K562 (cell line): ENCODE measurements at regions not wholly inside any gene's neighbourhood (a gene's known extent, or its start where the extent isn't known, plus 50 kb on each side); places are given as distances from the start of the nearest gene placed in this dataset.

Experiments used
- ATAC-seq: fragments of 200-7000 bp; cut with Tn5 transposase; 3 replicates; pipeline ENCODE4 v1.9.1; 2020; ENCODE audit warnings: moderate library complexity
- BruUV-seq: library from RNA; stranded (reverse); fragments of 400-500 nt; replicated peaks from 2 replicates; lab custom pipeline; 2021; lab: Mats Ljungman, UMichigan
- CTCF ChIA-PET: fragments of 300-600 bp; formaldehyde crosslinking; extraction: SDS; loops from one replicate; lab custom pipeline; 2021; ENCODE audit warnings: low intra/inter-chr PET ratio; lab: Yijun Ruan, JAX
- POLR2A ChIA-PET: fragments of 300-600, 350-650 bp; sonication (Branson Sonifier 250); formaldehyde crosslinking; extraction: SDS; loops from one replicate; lab custom pipeline; 2021; ENCODE audit warnings: antibody characterized with exemption, inconsistent platforms; lab: Yijun Ruan, JAX
- DNase-seq, 4 experiments: peaks; one replicate each; pipeline versions ENCODE4 v3.0.0 to v3.0.0-alpha.2; 2011 to 2018; ENCODE audit warnings: low spot score in 3 of 4, mixed read lengths in 3 of 4; ENCODE audit errors: extremely low read depth in 1 of 4
- FAIRE-seq: peaks from 2 replicates; lab custom pipeline; 2011; peaks lifted over from hg19 to GRCh38; lab: Jason Lieb, UNC
- H2AFZ ChIP-seq: 2 replicates; pipeline ENCODE4 v1.6.0; 2011; ENCODE audit warnings: low read depth, low read length, control low read depth, inconsistent platforms
- H3K27ac ChIP-seq: fragments of 200-600 bp; 3 replicates; pipeline ENCODE4 v1.8.0; 2011; ENCODE audit warnings: low read depth, mild to moderate bottlenecking, control low read depth, inconsistent platforms, low read length, moderate library complexity, mixed read lengths; ENCODE audit errors: extremely low read depth
- H3K27me3 ChIP-seq, 2 experiments: fragments of 300-600 bp in 1 of 2; 2 replicates in 1 of 2; 3 replicates in 1 of 2; pipeline versions ENCODE4 v1.6.0 to v1.8.0; 2011; ENCODE audit warnings: inconsistent platforms in 2 of 2, low read length in 2 of 2, mild to moderate bottlenecking in 1 of 2, mixed read lengths in 1 of 2, moderate library complexity in 1 of 2; ENCODE audit not compliant: control insufficient read depth in 2 of 2, insufficient read depth in 2 of 2
- H3K36me3 ChIP-seq: fragments of 300-600 bp; 3 replicates; pipeline ENCODE4 v1.8.0; 2011; ENCODE audit warnings: mild to moderate bottlenecking, low read length, inconsistent platforms; ENCODE audit not compliant: control insufficient read depth, insufficient read depth
- H3K4me1 ChIP-seq, 2 experiments: fragments of 200-600 bp in 1 of 2; replicated peaks in 1 of 2; 2 replicates in 1 of 2; 3 replicates in 1 of 2; pipeline versions ENCODE4 v1.5.1 to v1.8.0; 2011; ENCODE audit warnings: inconsistent platforms in 2 of 2, low read length in 2 of 2, mild to moderate bottlenecking in 1 of 2, mixed read lengths in 1 of 2, moderate library complexity in 1 of 2; ENCODE audit not compliant: control insufficient read depth in 2 of 2, insufficient read depth in 2 of 2
- H3K4me2 ChIP-seq: 2 replicates; pipeline ENCODE4 v1.6.1; 2011; ENCODE audit warnings: low read length, control low read depth, inconsistent platforms, mixed read lengths; ENCODE audit not compliant: insufficient read depth
- H3K4me3 ChIP-seq: fragments of 200-600 bp; sonication (generic), shearing (Covaris generic); 2 replicates; pipeline ENCODE4 v1.5.1; 2016; ENCODE audit warnings: control low read depth, inconsistent platforms
- H3K79me2 ChIP-seq: fragments of 200-600 bp; 3 replicates; pipeline ENCODE4 v1.8.0; 2011; ENCODE audit warnings: low read length, inconsistent platforms; ENCODE audit not compliant: control insufficient read depth, insufficient read depth
- H3K9ac ChIP-seq, 2 experiments: 2 replicates each; pipeline versions ENCODE4 v1.6.0 to v1.6.1; 2011; ENCODE audit warnings: low read depth in 2 of 2, low read length in 2 of 2, control low read depth in 1 of 2, inconsistent platforms in 1 of 2, mild to moderate bottlenecking in 1 of 2, mixed read lengths in 1 of 2; ENCODE audit not compliant: insufficient read depth in 1 of 2
- H3K9me1 ChIP-seq: one replicate; pipeline ENCODE4 v1.6.0; 2011; ENCODE audit warnings: inconsistent platforms, mild to moderate bottlenecking, low read length, moderate library complexity; ENCODE audit not compliant: control insufficient read depth, insufficient read depth
- H3K9me3 ChIP-seq: replicated peaks from 2 replicates; pipeline ENCODE4 v1.5.1; 2011; ENCODE audit warnings: low read depth, low read length, inconsistent platforms; ENCODE audit not compliant: control insufficient read depth, insufficient read depth
- H4K20me1 ChIP-seq: replicated peaks from 2 replicates; pipeline ENCODE4 v1.6.1; 2011; ENCODE audit warnings: low read length, inconsistent platforms, mixed read lengths; ENCODE audit not compliant: control insufficient read depth, insufficient read depth
- CXXC5 ChIP-seq: fragments of 250-450 bp; sonication (Bioruptor Pico); IDR thresholded peaks from 2 replicates; pipeline ENCODE4 v1.8.0; 2022; ENCODE audit warnings: inconsistent platforms, mild to moderate bottlenecking, moderate library complexity
- HMBOX1 ChIP-seq: sonication (generic); IDR thresholded peaks from 2 replicates; pipeline ENCODE4 v1.6.1; 2016
- NCOA1 ChIP-seq: fragments of 450-650 bp; IDR thresholded peaks from 2 replicates; pipeline ENCODE4 v1.6.1; 2016; ENCODE audit warnings: low read depth
- TAF1 ChIP-seq: IDR thresholded peaks from 2 replicates; pipeline ENCODE4 v1.6.1; 2011; ENCODE audit warnings: mild to moderate bottlenecking, low read length, moderate library complexity; ENCODE audit not compliant: insufficient read depth, control insufficient read depth, severe bottlenecking; ENCODE audit errors: extremely low read depth
- TSHZ1 ChIP-seq: fragments of 250-450 bp; sonication (Bioruptor Pico); IDR thresholded peaks from 2 replicates; pipeline ENCODE4 v1.4.0; 2020; ENCODE audit warnings: mild to moderate bottlenecking, moderate library complexity
- ZC3H8 ChIP-seq: fragments of 450-650 bp; IDR thresholded peaks from 2 replicates; pipeline ENCODE4 v1.6.1; 2017
- ZNF354B ChIP-seq: fragments of 250-450 bp; sonication (Bioruptor Pico); IDR thresholded peaks from 2 replicates; pipeline ENCODE4 v1.4.0; 2020
- ZNF586 ChIP-seq: fragments of 450-650 bp; formaldehyde crosslinking; conservative IDR thresholded peaks from 2 replicates; pipeline ENCODE4 v1.4.0; 2020; ENCODE audit warnings: mild to moderate bottlenecking, moderate library complexity
- WGBS: fragments of 100-300 bp; shearing (Covaris generic); methylation state at CpG from one replicate; pipeline ENCODE4 v1.1.6; 2016; ENCODE audit warnings: low coverage, mixed read lengths; ENCODE audit not compliant: insufficient coverage; ENCODE audit errors: missing lambda C conversion rate; 5-methylcytosine and 5-hydroxymethylcytosine counted together
- in situ Hi-C: fragments of 300-500 bp; cut with MboI; formaldehyde crosslinking; loops from 4 replicates; pipeline ENCODE4 v1.15.0; 2018; ENCODE audit warnings: inconsistent platforms, mixed read lengths
- intact Hi-C: fragments of 100-400 bp; cut with micrococcal nuclease; formaldehyde crosslinking; loops from 2 replicates; pipeline ENCODE4 v1.14.2; 2022
- TF ChIP-seq, protein P1 (sequence below): fragments of 450-650 bp; formaldehyde crosslinking; IDR thresholded peaks from 2 replicates; pipeline ENCODE4 v1.4.0; 2022; ENCODE audit warnings: missing genetic modification characterization

DNA sequence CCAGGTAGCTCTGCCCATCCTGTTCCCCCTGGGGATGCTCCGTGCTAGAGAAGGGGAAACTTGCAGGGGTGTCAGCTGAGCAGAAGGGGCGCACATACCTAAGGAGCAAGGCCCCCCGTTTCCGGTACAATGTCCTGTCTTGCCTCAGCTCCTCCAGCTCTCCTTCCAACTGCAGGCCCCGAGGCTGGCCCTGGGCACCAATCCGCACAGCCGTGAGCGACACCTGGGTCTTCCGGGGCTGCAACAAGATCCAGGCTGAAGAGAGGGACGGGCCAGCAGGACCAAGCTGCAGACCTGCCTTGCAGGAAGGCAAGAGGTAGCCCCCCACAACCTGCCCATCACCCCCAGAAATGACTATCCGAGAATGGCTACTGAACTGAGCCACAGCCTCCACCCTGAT lies 102.6 kb downstream of the RMI2 start:
- DNase-seq (no peak), ATAC-seq (no peak), FAIRE-seq (no peak)
- Histone ChIP-seq H3K36me3 (no peaks in the 10 kb centered on the region), H3K9me3 (no peaks in the 10 kb centered on the region), H3K4me1 (no peaks in the 10 kb centered on the region; a peak in 1 of 5 replicates), H3K4me2 (no peak overlapping the region), H3K4me3 (no peak overlapping the region), H3K79me2 (no peaks in the 10 kb centered on the region), H4K20me1 (peaks cover 6% of the 10 kb centered on the region; the same call in 1 of the 2 replicates), H3K27ac (no peak overlapping the region), H3K27me3 (peaks cover 26 to 69% of the 10 kb centered on the region in 2 experiments), H3K9me1 (no peaks in the 10 kb centered on the region), H3K9ac (no peak overlapping the region; a peak in 1 of 4 replicates), H2AFZ (no peak overlapping the region)
- no TSS peak for BruUV-seq
- ChIA-PET CTCF (no interaction called here), POLR2A (interaction anchor here (0.6 to 1.2 kb wide), 7 partner anchors 10 to 231 kb away, joined by 3 to 7 read pairs (median 3); no protein-coding TSS in a partner anchor)
- TF ChIP-seq ZNF586 (CRISPR knock-in tag) (no peak), TAF1 (no peak), ZC3H8 (no peak), HMBOX1 (no peak), NCOA1 (no peak), TSHZ1 (CRISPR knock-in tag) (no peak), CXXC5 (CRISPR knock-in tag) (no peak), ZNF354B (CRISPR knock-in tag) (no peak)
- TF ChIP-seq, protein P1, sequence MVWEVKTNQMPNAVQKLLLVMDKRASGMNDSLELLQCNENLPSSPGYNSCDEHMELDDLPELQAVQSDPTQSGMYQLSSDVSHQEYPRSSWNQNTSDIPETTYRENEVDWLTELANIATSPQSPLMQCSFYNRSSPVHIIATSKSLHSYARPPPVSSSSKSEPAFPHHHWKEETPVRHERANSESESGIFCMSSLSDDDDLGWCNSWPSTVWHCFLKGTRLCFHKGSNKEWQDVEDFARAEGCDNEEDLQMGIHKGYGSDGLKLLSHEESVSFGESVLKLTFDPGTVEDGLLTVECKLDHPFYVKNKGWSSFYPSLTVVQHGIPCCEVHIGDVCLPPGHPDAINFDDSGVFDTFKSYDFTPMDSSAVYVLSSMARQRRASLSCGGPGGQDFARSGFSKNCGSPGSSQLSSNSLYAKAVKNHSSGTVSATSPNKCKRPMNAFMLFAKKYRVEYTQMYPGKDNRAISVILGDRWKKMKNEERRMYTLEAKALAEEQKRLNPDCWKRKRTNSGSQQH = no peak
- WGBS = 13% methylated on average over 9 of the region's 11 CpGs
- in situ Hi-C loops = no loop called here
- intact Hi-C loops = no loop called here
